ENCODE measurements at regions not wholly inside any gene's neighbourhood (a gene's known extent, or its start where the extent isn't known, plus 50 kb on each side); places are given as distances from the start of the nearest gene placed in this dataset.

GRCh38 chr12:116454950-116455447 lies 104.2 kb upstream of the MAP1LC3B2 start:
- H3K4me3 ChIP-seq (ENCODE audit: low read depth, low read length), result no peak overlapping the region
- in situ Hi-C loops (cut with HindIII; ENCODE audit: low sequenced_read_pairs), result no loop called here
- no peak for TF ChIP-seq CTCF (IDR thresholded peaks at IDR 0.05; ENCODE audit: low read depth, low read length)
- DNase-seq (ENCODE audit: low read depth, low spot score), result peak; percentile 94

- TF ChIP-seq CTCF (IDR thresholded peaks at IDR 0.05; ENCODE audit: low read depth, low read length), result no peak
- no peak overlapping the region for H3K4me3 ChIP-seq (ENCODE audit: low read depth, low read length)
- peak; percentile 97 for DNase-seq (ENCODE audit: low read depth, low spot score)
- in situ Hi-C loops (cut with HindIII; ENCODE audit: low sequenced_read_pairs), result no loop called here
Measured at GRCh38 chr12:116455540-116456329, 103.4 kb upstream of the MAP1LC3B2 start.

DNA sequence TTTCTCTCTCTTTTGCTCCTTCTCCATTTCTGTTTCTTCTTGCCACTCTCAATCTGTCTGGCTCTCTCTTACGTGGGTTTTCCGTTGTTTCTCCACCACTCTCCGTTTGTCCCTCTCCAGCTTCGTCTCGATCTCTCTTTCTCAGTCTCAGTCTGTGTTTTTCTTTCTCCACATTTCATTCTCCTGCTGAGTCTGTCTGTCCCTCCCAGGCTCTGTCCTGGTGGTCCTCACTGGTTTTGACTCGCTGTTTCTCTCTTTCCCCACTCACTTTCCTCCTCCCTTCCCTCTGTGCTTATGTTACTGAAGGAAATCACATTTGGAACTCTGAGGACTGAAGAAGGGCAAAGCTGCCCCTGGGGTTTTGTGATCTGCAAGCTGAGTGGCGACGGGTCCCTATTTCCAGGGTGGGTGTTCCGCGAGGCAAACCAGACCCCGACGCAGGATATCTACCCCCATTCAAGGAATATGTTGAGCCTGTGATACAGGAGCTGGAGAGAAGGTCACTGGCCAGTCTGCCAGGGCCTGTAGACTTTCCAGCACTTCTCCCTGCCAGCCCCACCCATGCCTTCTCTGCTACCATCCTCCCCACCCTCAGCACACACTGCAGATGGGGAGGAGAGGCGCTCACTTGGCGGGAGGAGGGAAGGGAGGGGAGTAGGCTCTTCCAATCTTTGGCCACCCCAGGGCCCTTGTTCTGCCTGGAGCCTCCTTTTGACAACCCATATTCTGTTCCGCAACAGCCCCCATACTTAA lies 102.7 kb upstream of the MAP1LC3B2 start:
- TF ChIP-seq CTCF (IDR thresholded peaks at IDR 0.05; ENCODE audit: low read depth, low read length), result no peak
- DNase-seq (ENCODE audit: low read depth, low spot score), result peak; percentile 40
- in situ Hi-C loops (cut with HindIII; ENCODE audit: low sequenced_read_pairs), result no loop called here
- H3K4me3 ChIP-seq (ENCODE audit: low read depth, low read length), result no peak overlapping the region

DNA sequence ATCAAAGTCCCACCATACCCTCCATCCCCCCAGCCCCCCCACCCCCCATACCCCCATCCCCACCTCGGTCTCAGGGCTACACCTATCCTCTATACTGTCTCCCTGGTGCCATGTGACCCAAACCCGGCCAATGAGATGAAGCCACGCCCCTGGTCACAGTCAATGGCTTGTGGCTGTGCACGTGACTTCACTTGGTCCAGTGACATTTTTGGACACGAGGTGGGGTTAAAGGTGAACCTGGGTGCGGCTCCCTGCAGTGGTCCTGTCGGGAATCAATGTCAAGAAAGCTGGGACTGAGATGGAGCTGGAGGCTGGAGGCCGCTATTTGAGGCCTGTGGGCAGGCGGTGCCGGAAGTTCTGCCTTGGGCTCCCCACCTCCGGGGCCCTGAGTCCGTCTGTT lies 100.7 kb upstream of the MAP1LC3B2 start:
- no peak for TF ChIP-seq CTCF (IDR thresholded peaks at IDR 0.05; ENCODE audit: low read depth, low read length)

GRCh38 chr12:116459011-116459875 lies 99.9 kb upstream of the MAP1LC3B2 start:
- DNase-seq (ENCODE audit: low read depth, low spot score), result no peak
- no peak for TF ChIP-seq CTCF (IDR thresholded peaks at IDR 0.05; ENCODE audit: low read depth, low read length)
- H3K4me3 ChIP-seq (ENCODE audit: low read depth, low read length), result no peak overlapping the region
- in situ Hi-C loops (cut with HindIII; ENCODE audit: low sequenced_read_pairs), result no loop called here

More for the DNA sequence above, 100.7 kb upstream of the MAP1LC3B2 start:
- no peak for DNase-seq (ENCODE audit: low read depth, low spot score)
- no peak overlapping the region for H3K4me3 ChIP-seq (ENCODE audit: low read depth, low read length)
- in situ Hi-C loops (cut with HindIII; ENCODE audit: low sequenced_read_pairs), result no loop called here

All from astrocyte of the spinal cord (primary cell).